GM12878 (cell line): ENCODE measurements at regions not wholly inside any gene's neighbourhood (a gene's known extent, or its start where the extent isn't known, plus 50 kb on each side); places are given as distances from the start of the nearest gene placed in this dataset.

Source experiments
- ATAC-seq: fragments of 200-7000 bp; cut with Tn5 transposase; 3 replicates; pipeline ENCODE4 v1.9.1; 2020; ENCODE audit warnings: mild to moderate bottlenecking, moderate library complexity
- BruUV-seq: library from RNA; stranded (reverse); fragments of 400-500 nt; replicated peaks from 2 replicates; lab custom pipeline; 2021; lab: Mats Ljungman, UMichigan
- CTCF ChIA-PET: fragments of 300-600 bp; sonication (Branson Sonifier 250); formaldehyde crosslinking; extraction: SDS; loops from one replicate; lab custom pipeline; 2021; ENCODE audit warnings: inconsistent platforms; lab: Yijun Ruan, JAX
- POLR2A ChIA-PET: fragments of 350-600 bp; formaldehyde crosslinking; extraction: SDS; loops from one replicate; lab custom pipeline; 2021; ENCODE audit warnings: inconsistent platforms; lab: Charles Lee
- RAD21 ChIA-PET: fragments of 300-600 bp; sonication (Branson Sonifier 250); formaldehyde crosslinking; loops from one replicate; lab custom pipeline; 2023; ENCODE audit warnings: antibody characterized with exemption; ENCODE audit not compliant: unreplicated experiment; lab: Charles Lee
- SMC1A ChIA-PET: fragments of 300-600 bp; sonication (Branson Sonifier 250); formaldehyde crosslinking; loops from one replicate; lab custom pipeline; 2023; ENCODE audit not compliant: unreplicated experiment, uncharacterized antibody; lab: Charles Lee
- DNase-seq: peaks from one replicate; pipeline ENCODE4 v3.0.0-alpha.2; 2011; ENCODE audit warnings: low read depth, low spot score
- FAIRE-seq: peaks from 3 replicates; lab custom pipeline; 2011; peaks lifted over from hg19 to GRCh38; lab: Jason Lieb, UNC
- H2AFZ ChIP-seq: 2 replicates; pipeline ENCODE4 v1.6.0; 2011; ENCODE audit warnings: low read depth, low read length, control low read depth; ENCODE audit not compliant: control insufficient read depth
- H3K27ac ChIP-seq: 2 replicates; pipeline ENCODE4 v1.5.1; 2011; ENCODE audit warnings: control low read depth; ENCODE audit not compliant: control insufficient read depth, insufficient read depth
- H3K27me3 ChIP-seq, 2 experiments: replicated peaks in 1 of 2; 2 replicates each; pipeline versions ENCODE4 v1.6.0 to v1.6.1; 2011; ENCODE audit warnings: low read length in 1 of 2; ENCODE audit not compliant: control insufficient read depth in 2 of 2, insufficient read depth in 2 of 2
- H3K36me3 ChIP-seq, 2 experiments: 2 replicates each; pipeline ENCODE4 v1.5.1; 2011; ENCODE audit warnings: low read length in 1 of 2; ENCODE audit not compliant: control insufficient read depth in 2 of 2, insufficient read depth in 2 of 2
- H3K4me1 ChIP-seq: 2 replicates; pipeline ENCODE4 v1.6.1; 2011; ENCODE audit warnings: mild to moderate bottlenecking, low read length, moderate library complexity, mixed read lengths; ENCODE audit not compliant: control insufficient read depth, insufficient read depth
- H3K4me2 ChIP-seq: 2 replicates; pipeline ENCODE4 v1.6.0; 2011; ENCODE audit warnings: control low read depth; ENCODE audit not compliant: control insufficient read depth, insufficient read depth
- H3K4me3 ChIP-seq: fragments of 200-600 bp; sonication (generic); 2 replicates; pipeline ENCODE4 v1.5.1; 2016
- H3K79me2 ChIP-seq: 2 replicates; pipeline ENCODE4 v1.6.0; 2011; ENCODE audit warnings: low read length; ENCODE audit not compliant: control insufficient read depth, insufficient read depth
- H3K9ac ChIP-seq: 2 replicates; pipeline ENCODE4 v1.8.0; 2011; ENCODE audit warnings: low read length, control low read depth, mixed read lengths; ENCODE audit not compliant: control insufficient read depth, insufficient read depth
- H3K9me3 ChIP-seq: replicated peaks from 3 replicates; pipeline ENCODE4 v1.5.1; 2011; ENCODE audit warnings: mild to moderate bottlenecking, low read length; ENCODE audit not compliant: control insufficient read depth, insufficient read depth
- H4K20me1 ChIP-seq: 2 replicates; pipeline ENCODE4 v1.6.0; 2011; ENCODE audit not compliant: control insufficient read depth, insufficient read depth
- JUNB ChIP-seq: IDR thresholded peaks from 2 replicates; pipeline ENCODE4 v1.6.1; 2016; ENCODE audit warnings: antibody characterized with exemption, mild to moderate bottlenecking
- JUND ChIP-seq: IDR thresholded peaks from 2 replicates; pipeline ENCODE4 v1.6.1; 2012; ENCODE audit warnings: low read depth, mild to moderate bottlenecking, low read length, improper control_type of control experiment, moderate library complexity
- MEF2A ChIP-seq: IDR thresholded peaks from 2 replicates; pipeline ENCODE4 v1.6.1; 2011; ENCODE audit warnings: low read depth, mild to moderate bottlenecking, low read length, moderate library complexity; ENCODE audit not compliant: insufficient read depth
- NFXL1 ChIP-seq: fragments of 450-650 bp; IDR thresholded peaks from 2 replicates; pipeline ENCODE4 v1.6.1; 2017; ENCODE audit warnings: antibody characterized with exemption, mild to moderate bottlenecking, borderline replicate concordance
- RELB ChIP-seq: fragments of 450-650 bp; IDR thresholded peaks from 2 replicates; pipeline ENCODE4 v1.6.1; 2017; ENCODE audit warnings: low read depth, mild to moderate bottlenecking, moderate library complexity
- SMAD5 ChIP-seq: IDR thresholded peaks from 2 replicates; pipeline ENCODE4 v1.6.1; 2016; ENCODE audit warnings: antibody characterized with exemption, low read depth
- WGBS: methylation state at CpG from one replicate; pipeline ENCODE4 v1.1.6; 2016; ENCODE audit warnings: low lambda C conversion rate; ENCODE audit not compliant: insufficient replicate concordance, insufficient coverage; ENCODE audit errors: missing lambda C conversion rate; 5-methylcytosine and 5-hydroxymethylcytosine counted together
- in situ Hi-C: fragments of 300-500 bp; cut with MboI; formaldehyde crosslinking; loops from 9 replicates; pipeline ENCODE4 v1.14.3; 2018; ENCODE audit warnings: mixed read lengths
- intact Hi-C: fragments of 100-400 bp; cut with micrococcal nuclease; formaldehyde crosslinking; loops from one replicate; pipeline ENCODE4 v1.14.2; 2022; ENCODE audit not compliant: unreplicated experiment
- TF ChIP-seq, protein P1 (sequence below): fragments of 450-650 bp; IDR thresholded peaks from 2 replicates; pipeline ENCODE4 v1.6.1; 2016; ENCODE audit warnings: mild to moderate bottlenecking, moderate library complexity, borderline replicate concordance

DNA sequence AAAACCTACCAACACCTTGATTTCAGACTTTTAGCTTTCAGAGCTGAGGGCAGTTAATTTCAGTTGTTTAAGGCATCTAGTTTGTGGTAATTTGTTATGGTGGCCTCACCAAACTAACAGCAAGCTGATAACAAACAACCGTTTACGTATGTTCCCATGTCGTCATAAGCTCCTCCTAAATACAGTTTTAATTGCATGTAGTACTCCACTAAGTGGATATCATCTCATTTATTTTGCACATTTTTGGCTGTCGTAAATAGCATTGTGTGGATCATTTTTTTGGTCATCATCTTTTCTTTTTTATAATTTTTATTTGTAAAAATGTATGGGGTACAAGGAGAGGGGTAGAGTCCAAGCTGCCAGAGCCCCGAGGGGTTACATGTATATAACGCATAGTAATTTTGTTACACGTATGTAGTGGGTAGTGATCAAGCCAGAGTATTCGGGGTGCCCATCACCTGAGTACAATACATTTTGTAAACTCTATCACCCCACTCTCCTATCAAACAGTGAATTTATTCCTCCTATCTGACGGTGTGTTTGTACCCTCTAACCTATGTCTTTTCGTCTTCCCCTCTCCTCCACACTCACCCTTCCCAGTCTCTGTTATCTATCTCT, 89.2 kb upstream of the MYCN start (continued):
- TF ChIP-seq, protein P1, sequence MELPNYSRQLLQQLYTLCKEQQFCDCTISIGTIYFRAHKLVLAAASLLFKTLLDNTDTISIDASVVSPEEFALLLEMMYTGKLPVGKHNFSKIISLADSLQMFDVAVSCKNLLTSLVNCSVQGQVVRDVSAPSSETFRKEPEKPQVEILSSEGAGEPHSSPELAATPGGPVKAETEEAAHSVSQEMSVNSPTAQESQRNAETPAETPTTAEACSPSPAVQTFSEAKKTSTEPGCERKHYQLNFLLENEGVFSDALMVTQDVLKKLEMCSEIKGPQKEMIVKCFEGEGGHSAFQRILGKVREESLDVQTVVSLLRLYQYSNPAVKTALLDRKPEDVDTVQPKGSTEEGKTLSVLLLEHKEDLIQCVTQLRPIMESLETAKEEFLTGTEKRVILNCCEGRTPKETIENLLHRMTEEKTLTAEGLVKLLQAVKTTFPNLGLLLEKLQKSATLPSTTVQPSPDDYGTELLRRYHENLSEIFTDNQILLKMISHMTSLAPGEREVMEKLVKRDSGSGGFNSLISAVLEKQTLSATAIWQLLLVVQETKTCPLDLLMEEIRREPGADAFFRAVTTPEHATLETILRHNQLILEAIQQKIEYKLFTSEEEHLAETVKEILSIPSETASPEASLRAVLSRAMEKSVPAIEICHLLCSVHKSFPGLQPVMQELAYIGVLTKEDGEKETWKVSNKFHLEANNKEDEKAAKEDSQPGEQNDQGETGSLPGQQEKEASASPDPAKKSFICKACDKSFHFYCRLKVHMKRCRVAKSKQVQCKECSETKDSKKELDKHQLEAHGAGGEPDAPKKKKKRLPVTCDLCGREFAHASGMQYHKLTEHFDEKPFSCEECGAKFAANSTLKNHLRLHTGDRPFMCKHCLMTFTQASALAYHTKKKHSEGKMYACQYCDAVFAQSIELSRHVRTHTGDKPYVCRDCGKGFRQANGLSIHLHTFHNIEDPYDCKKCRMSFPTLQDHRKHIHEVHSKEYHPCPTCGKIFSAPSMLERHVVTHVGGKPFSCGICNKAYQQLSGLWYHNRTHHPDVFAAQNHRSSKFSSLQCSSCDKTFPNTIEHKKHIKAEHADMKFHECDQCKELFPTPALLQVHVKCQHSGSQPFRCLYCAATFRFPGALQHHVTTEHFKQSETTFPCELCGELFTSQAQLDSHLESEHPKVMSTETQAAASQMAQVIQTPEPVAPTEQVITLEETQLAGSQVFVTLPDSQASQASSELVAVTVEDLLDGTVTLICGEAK: no peak
- TF ChIP-seq RELB (no peak), MEF2A (no peak), JUNB (no peak)

DNA sequence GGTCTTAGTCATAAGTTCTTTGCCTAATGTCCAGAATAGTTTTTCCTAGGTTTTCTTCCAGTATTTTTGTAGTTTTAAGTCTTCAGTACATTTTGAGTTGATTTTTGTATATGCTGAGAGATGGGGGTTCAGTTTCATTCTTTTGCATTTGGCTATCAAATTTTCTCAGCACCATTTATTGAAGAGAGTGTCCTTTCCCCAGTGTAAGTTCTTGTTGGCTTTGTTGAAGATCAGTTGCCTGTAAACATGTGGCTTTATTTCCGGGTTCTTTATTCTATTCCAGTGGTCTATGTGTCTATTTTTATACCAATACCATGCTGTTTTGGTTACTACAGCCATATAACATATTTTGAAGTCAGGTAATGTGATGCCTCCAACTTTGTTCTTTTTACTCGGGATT, 87.5 kb upstream of the MYCN start:
- Histone ChIP-seq H3K4me3 (no peak overlapping the region), H3K27ac (no peak overlapping the region), H3K79me2 (no peaks in the 10 kb centered on the region), H3K4me2 (no peak overlapping the region), H3K9ac (no peak overlapping the region), H4K20me1 (no peaks in the 10 kb centered on the region), H3K9me3 (no peaks in the 10 kb centered on the region), H3K36me3 (no peaks in the 10 kb centered on the region), H3K27me3 (no peaks in the 10 kb centered on the region; a peak in 1 of 4 replicates), H2AFZ (no peak overlapping the region), H3K4me1 (no peaks in the 10 kb centered on the region)
- POLR2A ChIA-PET: no interaction called here
- ATAC-seq: no peak
- no peak for FAIRE-seq
- no peak for DNase-seq
- no TSS peak for BruUV-seq
- TF ChIP-seq NFXL1 (no peak), SMAD5 (no peak), JUND (no peak)
- intact Hi-C loops: no loop called here
- CTCF ChIA-PET: no interaction called here
- SMC1A ChIA-PET: no interaction called here
- RAD21 ChIA-PET: no interaction called here
- WGBS: 25% methylated on average over 2 of the region's 2 CpGs
- in situ Hi-C loops: no loop called here
